ENCODE measurements at regions not wholly inside any gene's neighbourhood (a gene's known extent, or its start where the extent isn't known, plus 50 kb on each side); places are given as distances from the start of the nearest gene placed in this dataset.

DNA sequence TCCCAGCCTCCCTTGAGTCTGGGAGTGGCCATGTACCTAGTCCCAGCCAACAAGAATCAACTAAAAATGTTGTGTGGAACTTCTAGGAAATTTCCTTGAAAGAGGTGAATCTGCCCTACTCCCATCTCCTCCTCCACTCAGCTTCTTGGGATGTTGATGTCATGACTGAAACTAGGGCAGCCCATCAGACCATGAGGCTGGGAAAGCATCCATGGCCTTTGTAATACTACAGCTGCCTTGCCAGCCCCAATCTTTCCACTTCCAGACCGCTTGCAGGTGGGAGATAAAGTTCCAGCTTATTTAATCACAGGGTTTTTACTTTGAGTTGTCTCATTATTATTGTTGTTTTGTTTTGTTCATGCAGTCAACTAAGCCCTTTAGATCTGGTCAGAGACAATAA lies 170.3 kb upstream of the LMNTD1 start:
- Histone ChIP-seq H2AFZ (no peak overlapping the region), H3K27ac (no peak overlapping the region), H3K9me3 (ENCODE audit: control insufficient read depth, low read length) (no peaks in the 10 kb centered on the region), H3K9ac (no peak overlapping the region), H3K27me3 (ENCODE audit: control insufficient read depth, insufficient read depth, low read length) (no peaks in the 10 kb centered on the region), H3K4me2 (ENCODE audit: low read length) (no peak overlapping the region), H3K79me2 (no peaks in the 10 kb centered on the region), H3K4me3 (ENCODE audit: low read depth, low read length) (no peak overlapping the region), H3K4me1 (no peaks in the 10 kb centered on the region), H3K36me3 (ENCODE audit: control insufficient read depth, insufficient read depth, low read length) (no peaks in the 10 kb centered on the region)
- TF ChIP-seq, protein P1, sequence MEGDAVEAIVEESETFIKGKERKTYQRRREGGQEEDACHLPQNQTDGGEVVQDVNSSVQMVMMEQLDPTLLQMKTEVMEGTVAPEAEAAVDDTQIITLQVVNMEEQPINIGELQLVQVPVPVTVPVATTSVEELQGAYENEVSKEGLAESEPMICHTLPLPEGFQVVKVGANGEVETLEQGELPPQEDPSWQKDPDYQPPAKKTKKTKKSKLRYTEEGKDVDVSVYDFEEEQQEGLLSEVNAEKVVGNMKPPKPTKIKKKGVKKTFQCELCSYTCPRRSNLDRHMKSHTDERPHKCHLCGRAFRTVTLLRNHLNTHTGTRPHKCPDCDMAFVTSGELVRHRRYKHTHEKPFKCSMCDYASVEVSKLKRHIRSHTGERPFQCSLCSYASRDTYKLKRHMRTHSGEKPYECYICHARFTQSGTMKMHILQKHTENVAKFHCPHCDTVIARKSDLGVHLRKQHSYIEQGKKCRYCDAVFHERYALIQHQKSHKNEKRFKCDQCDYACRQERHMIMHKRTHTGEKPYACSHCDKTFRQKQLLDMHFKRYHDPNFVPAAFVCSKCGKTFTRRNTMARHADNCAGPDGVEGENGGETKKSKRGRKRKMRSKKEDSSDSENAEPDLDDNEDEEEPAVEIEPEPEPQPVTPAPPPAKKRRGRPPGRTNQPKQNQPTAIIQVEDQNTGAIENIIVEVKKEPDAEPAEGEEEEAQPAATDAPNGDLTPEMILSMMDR (IDR thresholded peaks at IDR 0.05) = no peak

DNA sequence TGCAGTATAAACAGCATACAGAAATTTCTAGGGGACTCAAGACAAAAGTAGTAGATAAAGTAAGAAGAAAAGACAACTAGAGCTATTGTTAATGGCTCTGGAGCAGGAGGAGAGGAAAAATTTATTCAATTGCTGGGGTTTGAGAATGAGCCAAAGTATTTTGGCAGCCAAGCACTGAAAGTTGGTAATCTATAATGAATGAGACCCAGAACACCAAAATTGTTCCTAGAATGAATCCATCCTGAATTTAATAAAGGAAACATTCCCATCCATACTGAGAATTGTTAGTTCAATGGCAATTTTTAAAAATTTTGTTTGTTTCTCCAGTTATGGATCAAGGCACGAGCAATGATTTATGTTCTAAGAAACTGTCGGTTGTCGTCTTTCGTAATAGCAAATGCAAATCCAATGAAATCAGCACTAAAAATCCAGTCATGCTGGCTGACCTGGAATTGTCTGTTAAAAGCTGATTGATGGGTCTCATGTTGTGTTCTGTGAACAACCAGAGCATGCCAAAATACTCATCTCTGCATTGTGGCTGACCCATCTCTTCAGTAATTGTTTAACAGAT lies 170.9 kb upstream of the LMNTD1 start:
- no peak overlapping the region for H3K27ac ChIP-seq
- no peaks in the 10 kb centered on the region for H3K9me3 ChIP-seq (ENCODE audit: control insufficient read depth, low read length)
- H3K4me1 ChIP-seq = no peaks in the 10 kb centered on the region
- H3K79me2 ChIP-seq = no peaks in the 10 kb centered on the region
- H2AFZ ChIP-seq = no peak overlapping the region
- no peaks in the 10 kb centered on the region for H3K27me3 ChIP-seq (ENCODE audit: control insufficient read depth, insufficient read depth, low read length)
- H3K4me3 ChIP-seq (ENCODE audit: low read depth, low read length) = no peak overlapping the region
- no peaks in the 10 kb centered on the region for H3K36me3 ChIP-seq (ENCODE audit: control insufficient read depth, insufficient read depth, low read length)
- TF ChIP-seq, protein P1 (IDR thresholded peaks at IDR 0.05) = no peak
- H3K9ac ChIP-seq = no peak overlapping the region
- no peak overlapping the region for H3K4me2 ChIP-seq (ENCODE audit: low read length)

DNA sequence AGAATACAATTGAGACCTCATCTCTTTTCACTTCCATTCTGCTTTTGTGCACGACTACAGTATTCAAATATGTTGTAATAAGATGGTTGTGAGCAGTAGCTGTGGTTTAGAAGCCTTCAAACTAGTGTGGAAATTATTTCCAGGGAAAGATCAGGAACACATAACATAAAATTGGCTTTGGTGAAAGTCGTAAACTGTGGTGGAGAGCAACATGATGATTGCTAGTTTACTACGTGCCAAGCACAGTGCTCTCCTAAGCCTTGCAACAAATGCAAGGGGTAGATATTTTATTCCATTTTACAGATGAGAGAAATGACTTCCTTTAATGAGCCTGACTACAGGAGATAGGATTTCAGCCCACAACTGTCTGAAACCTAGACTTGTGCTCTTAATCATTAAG lies 172.4 kb upstream of the LMNTD1 start:
- Histone ChIP-seq H3K4me3 (ENCODE audit: low read depth, low read length) (no peak overlapping the region), H3K79me2 (no peaks in the 10 kb centered on the region), H3K27me3 (ENCODE audit: control insufficient read depth, insufficient read depth, low read length) (no peaks in the 10 kb centered on the region), H3K4me2 (ENCODE audit: low read length) (no peak overlapping the region), H3K9me3 (ENCODE audit: control insufficient read depth, low read length) (no peaks in the 10 kb centered on the region), H3K4me1 (no peaks in the 10 kb centered on the region), H3K27ac (no peak overlapping the region), H2AFZ (no peak overlapping the region), H3K9ac (no peak overlapping the region), H3K36me3 (ENCODE audit: control insufficient read depth, insufficient read depth, low read length) (no peaks in the 10 kb centered on the region)
- TF ChIP-seq, protein P1 (IDR thresholded peaks at IDR 0.05) = no peak

DNA sequence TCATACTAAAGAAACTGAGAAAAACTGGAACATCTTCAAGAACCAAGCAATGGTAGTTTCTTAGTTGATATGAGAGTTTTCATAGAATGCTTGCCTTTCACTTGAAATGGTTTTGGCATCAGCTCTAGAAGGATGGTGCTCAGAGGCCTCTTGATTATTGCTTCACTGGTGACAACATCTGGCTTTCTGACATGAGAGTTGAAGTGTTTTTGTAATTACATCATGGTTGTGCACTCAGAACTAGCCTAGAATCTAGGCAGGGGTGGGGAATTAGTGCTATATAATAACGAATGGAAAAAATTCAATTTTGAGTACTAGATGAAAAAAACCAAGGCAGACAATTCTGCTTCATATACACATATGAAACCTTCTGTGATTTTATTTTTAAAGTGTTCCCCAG lies 172.8 kb upstream of the LMNTD1 start:
- no peaks in the 10 kb centered on the region for H3K4me1 ChIP-seq
- no peak overlapping the region for H3K27ac ChIP-seq
- H3K4me3 ChIP-seq (ENCODE audit: low read depth, low read length) = no peak overlapping the region
- no peaks in the 10 kb centered on the region for H3K27me3 ChIP-seq (ENCODE audit: control insufficient read depth, insufficient read depth, low read length)
- H3K36me3 ChIP-seq (ENCODE audit: control insufficient read depth, insufficient read depth, low read length) = no peaks in the 10 kb centered on the region
- H3K9ac ChIP-seq = no peak overlapping the region
- H3K79me2 ChIP-seq = no peaks in the 10 kb centered on the region
- TF ChIP-seq, protein P1 (IDR thresholded peaks at IDR 0.05) = no peak
- H3K9me3 ChIP-seq (ENCODE audit: control insufficient read depth, low read length) = no peaks in the 10 kb centered on the region
- no peak overlapping the region for H2AFZ ChIP-seq
- no peak overlapping the region for H3K4me2 ChIP-seq (ENCODE audit: low read length)

DNA sequence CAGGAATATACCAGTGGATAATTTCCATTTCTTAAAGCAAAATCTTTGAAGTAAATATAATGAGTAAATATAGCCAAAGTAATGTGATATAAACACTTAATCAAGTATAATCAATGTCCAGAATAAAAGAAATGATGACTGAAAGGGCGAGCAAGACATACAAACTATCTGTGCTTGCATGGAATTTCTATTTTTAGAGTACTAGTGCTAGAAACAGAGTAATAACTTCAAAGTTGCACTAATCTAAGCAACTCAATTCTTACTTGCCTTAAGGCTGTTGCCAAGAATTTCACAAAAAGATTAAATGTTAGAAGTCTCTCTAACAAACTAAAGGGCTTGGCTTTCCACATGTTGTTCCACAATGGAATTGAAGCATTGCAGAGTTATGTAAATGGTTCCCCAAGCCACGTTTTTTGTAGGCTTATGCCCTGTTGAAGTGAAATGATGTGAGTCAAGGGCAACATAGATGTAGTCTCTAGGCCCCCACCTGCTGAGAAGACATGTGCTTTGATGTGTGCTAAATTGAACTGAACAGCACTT lies 175.0 kb upstream of the LMNTD1 start:
- no peak overlapping the region for H3K9ac ChIP-seq
- TF ChIP-seq, protein P1 (IDR thresholded peaks at IDR 0.05) = no peak
- no peak overlapping the region for H3K27ac ChIP-seq
- no peaks in the 10 kb centered on the region for H3K4me1 ChIP-seq
- H3K9me3 ChIP-seq (ENCODE audit: control insufficient read depth, low read length) = no peaks in the 10 kb centered on the region
- no peak overlapping the region for H2AFZ ChIP-seq
- H3K4me3 ChIP-seq (ENCODE audit: low read depth, low read length) = no peak overlapping the region
- no peak overlapping the region for H3K4me2 ChIP-seq (ENCODE audit: low read length)
- no peaks in the 10 kb centered on the region for H3K27me3 ChIP-seq (ENCODE audit: control insufficient read depth, insufficient read depth, low read length)
- no peaks in the 10 kb centered on the region for H3K36me3 ChIP-seq (ENCODE audit: control insufficient read depth, insufficient read depth, low read length)
- no peaks in the 10 kb centered on the region for H3K79me2 ChIP-seq
